MM.1S (cell line): ENCODE measurements at regions not wholly inside any gene's neighbourhood (a gene's known extent, or its start where the extent isn't known, plus 50 kb on each side); places are given as distances from the start of the nearest gene placed in this dataset.

ENCODE experiments used
- DNase-seq: peaks from one replicate; pipeline ENCODE4 v3.0.0-alpha.2; 2015
- H2AFZ ChIP-seq: fragments of 300-600 bp; sonication (generic); 2 replicates; pipeline ENCODE4 v1.6.0; 2016; ENCODE audit warnings: antibody characterized with exemption, low read length
- H3F3A ChIP-seq: fragments of 300-600 bp; sonication (generic); 2 replicates; pipeline ENCODE4 v1.6.1; 2016; ENCODE audit warnings: mild to moderate bottlenecking, antibody characterized with exemption, low read length, moderate library complexity, mixed read lengths; ENCODE audit not compliant: insufficient read depth
- H3K27ac ChIP-seq: fragments of 300-600 bp; sonication (generic); 2 replicates; pipeline ENCODE4 v1.5.1; 2016; ENCODE audit warnings: mild to moderate bottlenecking, low read length
- H3K27me3 ChIP-seq: fragments of 300-600 bp; sonication (generic); replicated peaks from 2 replicates; pipeline ENCODE4 v1.6.0; 2016; ENCODE audit warnings: low read length; ENCODE audit not compliant: insufficient read depth
- H3K36me3 ChIP-seq: fragments of 300-600 bp; sonication (generic); replicated peaks from 2 replicates; pipeline ENCODE4 v1.6.1; 2016; ENCODE audit warnings: mild to moderate bottlenecking, low read length, mixed read lengths; ENCODE audit not compliant: insufficient read depth
- H3K4me1 ChIP-seq: fragments of 300-600 bp; sonication (generic); 2 replicates; pipeline ENCODE4 v1.6.1; 2016; ENCODE audit warnings: low read length, mixed read lengths
- H3K4me2 ChIP-seq: fragments of 300-600 bp; sonication (generic); 2 replicates; pipeline ENCODE4 v1.6.0; 2016; ENCODE audit warnings: low read depth, low read length
- H3K4me3 ChIP-seq: fragments of 300-600 bp; sonication (generic); 2 replicates; pipeline ENCODE4 v1.5.1; 2016; ENCODE audit warnings: low read length, mixed read lengths
- H3K79me2 ChIP-seq: fragments of 300-600 bp; sonication (generic); 2 replicates; pipeline ENCODE4 v1.6.1; 2016; ENCODE audit warnings: mixed run types, low read length, mixed read lengths
- H3K9ac ChIP-seq: fragments of 300-600 bp; sonication (generic); 2 replicates; pipeline ENCODE4 v1.6.1; 2016; ENCODE audit warnings: low read length, mixed read lengths
- H3K9me2 ChIP-seq: fragments of 300-600 bp; sonication (generic); replicated peaks from 2 replicates; pipeline ENCODE4 v1.6.1; 2016; ENCODE audit warnings: mild to moderate bottlenecking, low read length, mixed read lengths; ENCODE audit not compliant: insufficient read depth
- H3K9me3 ChIP-seq: fragments of 300-600 bp; sonication (generic); replicated peaks from 2 replicates; pipeline ENCODE4 v1.6.1; 2016; ENCODE audit warnings: mild to moderate bottlenecking, low read length, mixed read lengths; ENCODE audit not compliant: insufficient read depth
- H4K20me1 ChIP-seq: fragments of 300-600 bp; sonication (generic); 2 replicates; pipeline ENCODE4 v1.6.1; 2016; ENCODE audit warnings: mild to moderate bottlenecking, low read length, moderate library complexity, mixed read lengths; ENCODE audit not compliant: insufficient read depth
- EZH2 ChIP-seq: fragments of 300-600 bp; sonication (generic); optimal IDR thresholded peaks from 2 replicates; pipeline ENCODE3; 2017; ENCODE audit warnings: low read depth, mild to moderate bottlenecking, antibody characterized with exemption, low read length, mixed read lengths
- EZH2phosphoT487 ChIP-seq: fragments of 300-600 bp; sonication (generic); IDR thresholded peaks from 2 replicates; pipeline ENCODE4 v1.6.1; 2018; ENCODE audit warnings: antibody characterized with exemption, low read length
- TF ChIP-seq, protein P1 (sequence below): fragments of 300-600 bp; sonication (generic); IDR thresholded peaks from 2 replicates; pipeline ENCODE4 v1.5.1; 2016; ENCODE audit warnings: antibody characterized with exemption, low read length, mixed read lengths

DNA sequence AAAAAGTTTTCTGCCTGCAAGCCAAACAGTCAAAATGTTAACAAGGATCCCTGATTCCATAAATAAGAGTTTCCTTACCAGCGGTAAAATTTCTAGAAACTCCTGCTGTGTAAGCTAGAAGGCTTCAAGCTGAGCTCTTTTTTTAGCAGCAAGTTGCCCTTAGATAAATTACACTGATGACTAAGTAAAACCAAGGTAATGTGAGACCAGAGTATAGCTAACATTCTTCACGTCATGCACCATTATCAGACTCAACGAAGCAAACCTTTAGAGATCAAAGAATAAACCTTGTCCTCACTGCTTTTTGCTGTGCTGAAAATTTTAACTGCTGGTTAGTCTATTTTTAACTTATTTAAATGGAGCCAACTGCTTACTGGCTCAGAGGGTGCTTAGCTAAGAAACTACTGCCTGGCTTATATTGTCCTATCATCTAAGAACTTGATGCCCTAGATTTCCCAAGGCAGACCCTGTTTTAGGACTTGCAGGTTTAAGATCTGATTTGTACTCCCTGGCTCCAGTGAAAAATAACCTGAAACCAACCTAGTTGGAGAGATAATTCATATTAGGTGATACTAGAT, 900.7 kb downstream of the JRKL start:
- no peak overlapping the region for H3K4me2 ChIP-seq
- no peak overlapping the region for H2AFZ ChIP-seq

DNA sequence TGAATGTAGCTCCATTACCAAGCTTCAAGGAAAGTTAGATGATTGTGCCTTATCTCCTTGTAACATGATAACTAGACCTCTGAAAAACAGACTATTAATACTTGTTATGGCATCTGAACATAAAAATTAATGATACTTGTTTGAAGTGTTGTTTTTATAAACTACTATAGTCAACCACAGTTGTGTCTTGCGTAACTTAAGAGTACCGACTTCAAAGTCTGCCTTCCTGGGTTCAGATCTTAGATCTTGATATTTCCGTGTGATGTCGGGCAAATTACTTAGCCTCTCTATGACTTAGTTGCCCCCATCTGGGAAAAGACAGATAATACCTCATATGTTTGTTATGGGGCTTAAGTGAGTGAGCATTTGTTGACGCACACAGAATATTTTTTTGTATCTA, 906.5 kb downstream of the JRKL start:
- H3K27me3 ChIP-seq: no peaks in the 10 kb centered on the region
- H3K4me1 ChIP-seq: no peaks in the 10 kb centered on the region
- H3F3A ChIP-seq: no peaks in the 10 kb centered on the region
- no peaks in the 10 kb centered on the region for H3K9me2 ChIP-seq
- H3K27ac ChIP-seq: no peak overlapping the region
- no peak overlapping the region for H3K4me3 ChIP-seq
- H3K79me2 ChIP-seq: no peaks in the 10 kb centered on the region
- H4K20me1 ChIP-seq: no peaks in the 10 kb centered on the region
- H3K4me2 ChIP-seq: no peak overlapping the region
- TF ChIP-seq EZH2phosphoT487 (no peak), EZH2 (no peak)
- TF ChIP-seq, protein P1, sequence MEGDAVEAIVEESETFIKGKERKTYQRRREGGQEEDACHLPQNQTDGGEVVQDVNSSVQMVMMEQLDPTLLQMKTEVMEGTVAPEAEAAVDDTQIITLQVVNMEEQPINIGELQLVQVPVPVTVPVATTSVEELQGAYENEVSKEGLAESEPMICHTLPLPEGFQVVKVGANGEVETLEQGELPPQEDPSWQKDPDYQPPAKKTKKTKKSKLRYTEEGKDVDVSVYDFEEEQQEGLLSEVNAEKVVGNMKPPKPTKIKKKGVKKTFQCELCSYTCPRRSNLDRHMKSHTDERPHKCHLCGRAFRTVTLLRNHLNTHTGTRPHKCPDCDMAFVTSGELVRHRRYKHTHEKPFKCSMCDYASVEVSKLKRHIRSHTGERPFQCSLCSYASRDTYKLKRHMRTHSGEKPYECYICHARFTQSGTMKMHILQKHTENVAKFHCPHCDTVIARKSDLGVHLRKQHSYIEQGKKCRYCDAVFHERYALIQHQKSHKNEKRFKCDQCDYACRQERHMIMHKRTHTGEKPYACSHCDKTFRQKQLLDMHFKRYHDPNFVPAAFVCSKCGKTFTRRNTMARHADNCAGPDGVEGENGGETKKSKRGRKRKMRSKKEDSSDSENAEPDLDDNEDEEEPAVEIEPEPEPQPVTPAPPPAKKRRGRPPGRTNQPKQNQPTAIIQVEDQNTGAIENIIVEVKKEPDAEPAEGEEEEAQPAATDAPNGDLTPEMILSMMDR: no peak
- H2AFZ ChIP-seq: no peak overlapping the region
- DNase-seq: no peak
- no peak overlapping the region for H3K9ac ChIP-seq
- H3K9me3 ChIP-seq: no peaks in the 10 kb centered on the region
- H3K36me3 ChIP-seq: no peaks in the 10 kb centered on the region

More for the DNA sequence above, 900.7 kb downstream of the JRKL start:
- TF ChIP-seq EZH2phosphoT487 (no peak), EZH2 (no peak)
- TF ChIP-seq, protein P1: no peak
- Histone ChIP-seq H4K20me1 (no peaks in the 10 kb centered on the region), H3K4me1 (no peaks in the 10 kb centered on the region), H3K27ac (no peak overlapping the region), H3K9me3 (no peaks in the 10 kb centered on the region), H3K9ac (no peak overlapping the region), H3K4me3 (no peak overlapping the region), H3K79me2 (no peaks in the 10 kb centered on the region), H3K27me3 (no peaks in the 10 kb centered on the region), H3F3A (no peaks in the 10 kb centered on the region), H3K9me2 (no peaks in the 10 kb centered on the region), H3K36me3 (no peaks in the 10 kb centered on the region)
- DNase-seq: no peak

DNA sequence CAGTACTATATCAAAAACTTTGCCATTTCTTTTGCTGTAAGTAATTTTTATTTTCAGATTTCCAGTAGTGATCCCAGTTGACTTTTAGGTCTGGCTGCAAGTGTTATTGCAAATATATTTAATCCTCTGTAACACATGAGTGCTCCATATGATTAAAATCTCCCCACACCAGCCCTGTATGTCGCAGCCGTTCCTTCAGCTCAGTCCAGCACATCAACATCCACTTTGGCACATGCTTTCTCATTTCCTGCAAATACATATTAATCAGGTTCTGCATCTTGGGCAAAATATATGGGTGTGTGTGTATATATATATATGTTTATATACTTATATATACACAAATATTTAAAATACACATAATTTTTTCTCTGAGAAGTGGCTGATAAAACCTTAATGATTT, 919.5 kb downstream of the JRKL start:
- no peaks in the 10 kb centered on the region for H3K9me3 ChIP-seq
- H3K9me2 ChIP-seq: no peaks in the 10 kb centered on the region
- no peak for DNase-seq
- no peaks in the 10 kb centered on the region for H3K36me3 ChIP-seq
- no peak overlapping the region for H3K4me2 ChIP-seq
- H2AFZ ChIP-seq: no peak overlapping the region
- H3K27ac ChIP-seq: no peak overlapping the region
- no peaks in the 10 kb centered on the region for H3K4me1 ChIP-seq
- H3F3A ChIP-seq: no peaks in the 10 kb centered on the region
- H3K79me2 ChIP-seq: no peaks in the 10 kb centered on the region
- TF ChIP-seq EZH2phosphoT487 (no peak), EZH2 (no peak)
- TF ChIP-seq, protein P1: no peak
- H3K4me3 ChIP-seq: no peak overlapping the region
- H3K27me3 ChIP-seq: no peaks in the 10 kb centered on the region
- no peaks in the 10 kb centered on the region for H4K20me1 ChIP-seq
- H3K9ac ChIP-seq: no peak overlapping the region
